ENCODE measurements at regions not wholly inside any gene's neighbourhood (a gene's known extent, or its start where the extent isn't known, plus 50 kb on each side); places are given as distances from the start of the nearest gene placed in this dataset.
"Not testable (repeated sequence)": the region's sequence is repeated elsewhere in the genome, so short reads cannot be mapped to it uniquely, and the experiment has no call there.

GRCh38 chr12:131540138-131540623, 170.7 kb upstream of the SFSWAP start:
- Mint-ChIP-seq H3K9me3 (no peaks in the 10 kb centered on the region), H3K27ac (no peak overlapping the region)
- no peak for DNase-seq (ENCODE audit: low spot score in 2 of 2)

GRCh38 chr12:131541512-131541911, 169.4 kb upstream of the SFSWAP start:
- not testable (repeated sequence) for H3K27ac Mint-ChIP-seq; DNase-seq (ENCODE audit: low spot score in 2 of 2); H3K36me3 Mint-ChIP-seq; H3K9me3 Mint-ChIP-seq
- peak in 1 of 2 donors; percentile 74 for ATAC-seq

More at GRCh38 chr12:131540138-131540623, 170.7 kb upstream of the SFSWAP start:
- H3K36me3 Mint-ChIP-seq: no peaks in the 10 kb centered on the region
- ATAC-seq: no peak

- no peak for ATAC-seq
- Mint-ChIP-seq H3K9me3 (no peaks in the 10 kb centered on the region), H3K36me3 (no peaks in the 10 kb centered on the region)
These were observed 168.5 kb upstream of the SFSWAP start for GRCh38 chr12:131542351-131542750.

GRCh38 chr12:131543040-131543439, 167.8 kb upstream of the SFSWAP start:
- Mint-ChIP-seq H3K9me3 (no peaks in the 10 kb centered on the region), H3K27ac (no peak overlapping the region), H3K36me3 (no peaks in the 10 kb centered on the region)
- DNase-seq (ENCODE audit: low spot score in 2 of 2) (no peak), ATAC-seq (no peak)

More at GRCh38 chr12:131542351-131542750, 168.5 kb upstream of the SFSWAP start:
- no peak for DNase-seq (ENCODE audit: low spot score in 2 of 2)
- no peak overlapping the region for H3K27ac Mint-ChIP-seq

GRCh38 chr12:131547555-131547954, 163.3 kb upstream of the SFSWAP start:
- ATAC-seq (no peak), DNase-seq (ENCODE audit: low spot score in 2 of 2) (no peak)
- H3K9me3 Mint-ChIP-seq: no peaks in the 10 kb centered on the region
- no peaks in the 10 kb centered on the region for H3K36me3 Mint-ChIP-seq
- no peak overlapping the region for H3K27ac Mint-ChIP-seq

GRCh38 chr12:131550121-131550520, 160.8 kb upstream of the SFSWAP start:
- no peaks in the 10 kb centered on the region for H3K36me3 Mint-ChIP-seq
- ATAC-seq (no peak), DNase-seq (ENCODE audit: low spot score in 2 of 2) (no peak)
- H3K27ac Mint-ChIP-seq: no peak overlapping the region
- H3K9me3 Mint-ChIP-seq: no peaks in the 10 kb centered on the region

- H3K27ac Mint-ChIP-seq: no peak overlapping the region
These were observed 159.0 kb upstream of the SFSWAP start for GRCh38 chr12:131551675-131552491.

GRCh38 chr12:131552492-131552863, 158.4 kb upstream of the SFSWAP start:
- ATAC-seq (no peak), DNase-seq (ENCODE audit: low spot score in 2 of 2) (no peak)
- Mint-ChIP-seq H3K9me3 (no peaks in the 10 kb centered on the region), H3K36me3 (no peaks in the 10 kb centered on the region), H3K27ac (no peak overlapping the region)

More at GRCh38 chr12:131551675-131552491, 159.0 kb upstream of the SFSWAP start:
- Mint-ChIP-seq H3K36me3 (no peaks in the 10 kb centered on the region), H3K9me3 (no peaks in the 10 kb centered on the region)
- DNase-seq (ENCODE audit: low spot score in 2 of 2): no peak
- ATAC-seq: no peak

GRCh38 chr12:131553096-131553777, 157.7 kb upstream of the SFSWAP start:
- H3K27ac Mint-ChIP-seq: no peak overlapping the region
- no peak for ATAC-seq
- no peaks in the 10 kb centered on the region for H3K9me3 Mint-ChIP-seq
- no peaks in the 10 kb centered on the region for H3K36me3 Mint-ChIP-seq
- DNase-seq (ENCODE audit: low spot score in 2 of 2): no peak

GRCh38 chr12:131555197-131555846, 155.6 kb upstream of the SFSWAP start:
- no peak for DNase-seq (ENCODE audit: low spot score in 2 of 2)
- H3K36me3 Mint-ChIP-seq: no peaks in the 10 kb centered on the region
- no peak overlapping the region for H3K27ac Mint-ChIP-seq
- ATAC-seq: no peak
- H3K9me3 Mint-ChIP-seq: no peaks in the 10 kb centered on the region

- no peak overlapping the region for H3K27ac Mint-ChIP-seq
- no peak for ATAC-seq
- no peaks in the 10 kb centered on the region for H3K36me3 Mint-ChIP-seq
- no peak for DNase-seq (ENCODE audit: low spot score in 2 of 2)
- no peaks in the 10 kb centered on the region for H3K9me3 Mint-ChIP-seq
These were observed 155.0 kb upstream of the SFSWAP start for GRCh38 chr12:131555866-131556265.

GRCh38 chr12:131557078-131557709, 153.7 kb upstream of the SFSWAP start:
- H3K27ac Mint-ChIP-seq: no peak overlapping the region

GRCh38 chr12:131559517-131560516, 151.1 kb upstream of the SFSWAP start:
- no peak overlapping the region for H3K27ac Mint-ChIP-seq
- ATAC-seq (peak; percentile 58 to 59), DNase-seq (ENCODE audit: low spot score in 2 of 2) (no peak)
- no peaks in the 10 kb centered on the region for H3K9me3 Mint-ChIP-seq
- H3K36me3 Mint-ChIP-seq: no peaks in the 10 kb centered on the region

More at GRCh38 chr12:131557078-131557709, 153.7 kb upstream of the SFSWAP start:
- Mint-ChIP-seq H3K36me3 (no peaks in the 10 kb centered on the region), H3K9me3 (no peaks in the 10 kb centered on the region)
- ATAC-seq (no peak), DNase-seq (ENCODE audit: low spot score in 2 of 2) (no peak)

- no peaks in the 10 kb centered on the region for H3K9me3 Mint-ChIP-seq
- no peak for ATAC-seq
- no peak for DNase-seq (ENCODE audit: low spot score in 2 of 2)
- H3K36me3 Mint-ChIP-seq: no peaks in the 10 kb centered on the region
- no peak overlapping the region for H3K27ac Mint-ChIP-seq
These were observed 149.8 kb upstream of the SFSWAP start for GRCh38 chr12:131561051-131561450.

- ATAC-seq (no peak), DNase-seq (ENCODE audit: low spot score in 2 of 2) (no peak)
- Mint-ChIP-seq H3K27ac (no peak overlapping the region), H3K36me3 (no peaks in the 10 kb centered on the region), H3K9me3 (no peaks in the 10 kb centered on the region)
These were observed 148.8 kb upstream of the SFSWAP start for GRCh38 chr12:131561891-131562684.
